WI38 (cell line): ENCODE measurements at regions not wholly inside any gene's neighbourhood (a gene's known extent, or its start where the extent isn't known, plus 50 kb on each side); places are given as distances from the start of the nearest gene placed in this dataset.

Source experiments
- H3K4me3 ChIP-seq: 2 replicates; pipeline ENCODE4 v1.5.1; 2011; ENCODE audit warnings: low read depth, mild to moderate bottlenecking, control low read depth, low read length
- CTCF ChIP-seq: IDR thresholded peaks from 2 replicates; pipeline ENCODE4 v1.5.1; 2012; ENCODE audit warnings: low read depth, mild to moderate bottlenecking, control low read depth, low read length

GRCh38 chr9:17862101-17862500 is 283.2 kb downstream of the SH3GL2 start:
- no peak for TF ChIP-seq CTCF
- no peak overlapping the region for H3K4me3 ChIP-seq

DNA sequence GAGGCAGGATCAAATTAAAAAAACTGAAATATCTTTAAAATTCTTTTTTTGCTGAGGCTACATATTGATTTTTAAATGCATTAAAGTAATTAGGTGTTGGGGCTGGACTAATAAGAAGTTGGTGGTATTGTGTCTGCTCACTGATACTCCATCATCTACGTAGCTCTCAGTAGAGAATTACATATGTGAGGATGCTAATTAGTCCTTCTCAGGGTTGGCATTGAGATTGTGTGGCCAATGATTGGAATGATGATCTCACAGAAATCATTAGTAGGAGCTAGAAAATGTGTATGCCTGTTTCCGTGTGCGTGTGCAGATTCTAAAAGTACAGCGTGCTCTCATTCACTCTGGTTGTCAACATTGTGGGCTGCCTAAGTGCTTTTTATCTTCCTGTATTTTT is 283.8 kb downstream of the SH3GL2 start:
- no peak overlapping the region for H3K4me3 ChIP-seq
- no peak for TF ChIP-seq CTCF

- no peak overlapping the region for H3K4me3 ChIP-seq
- TF ChIP-seq CTCF, result no peak
Observed at GRCh38 chr9:17863213-17863883, 284.5 kb downstream of the SH3GL2 start.

DNA sequence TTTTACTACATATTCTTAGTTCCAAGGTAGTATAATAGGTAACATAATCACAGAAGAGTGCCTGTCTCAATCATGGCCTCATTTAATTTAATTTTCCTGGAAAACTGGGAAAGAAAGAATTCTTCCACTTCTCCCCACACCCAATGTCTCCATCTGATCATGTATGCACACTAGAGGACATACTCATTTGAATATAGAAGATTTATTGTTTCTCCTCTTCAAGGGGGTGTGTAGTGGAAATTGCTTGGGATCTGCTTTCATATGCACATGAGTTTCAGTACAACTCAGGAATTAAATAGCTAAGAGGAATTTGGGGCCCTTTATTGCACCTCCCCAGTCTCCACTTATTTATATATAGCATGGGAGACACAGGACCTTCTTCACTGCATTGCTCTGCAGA is 285.1 kb downstream of the SH3GL2 start:
- H3K4me3 ChIP-seq, result no peak overlapping the region
- TF ChIP-seq CTCF, result no peak

- no peak for TF ChIP-seq CTCF
- no peak overlapping the region for H3K4me3 ChIP-seq
Observed at GRCh38 chr9:17864951-17865350, 286.1 kb downstream of the SH3GL2 start.

GRCh38 chr9:17865881-17866280 is 287.0 kb downstream of the SH3GL2 start:
- no peak overlapping the region for H3K4me3 ChIP-seq
- TF ChIP-seq CTCF, result no peak

DNA sequence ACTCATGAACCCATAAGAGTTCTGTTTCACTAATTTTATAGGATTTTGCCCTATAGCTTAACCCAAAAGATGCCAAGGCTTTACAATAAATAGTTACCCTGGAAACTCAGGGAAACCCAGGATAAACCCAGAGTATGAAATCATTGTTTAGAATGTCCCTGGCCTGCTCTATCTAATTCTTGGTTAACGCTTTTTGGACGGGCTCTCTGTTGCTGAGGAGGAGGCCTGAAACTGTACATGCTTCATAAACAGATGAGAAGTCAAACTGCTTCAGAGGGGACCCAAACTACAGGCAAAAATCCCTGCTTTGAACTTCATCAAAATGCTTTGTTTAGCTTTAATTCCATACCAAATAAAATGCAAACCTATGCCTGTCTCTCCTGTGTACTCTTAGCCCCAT is 291.9 kb downstream of the SH3GL2 start:
- TF ChIP-seq CTCF, result no peak
- H3K4me3 ChIP-seq, result no peak overlapping the region
